ENCODE measurements at regions not wholly inside any gene's neighbourhood (a gene's known extent, or its start where the extent isn't known, plus 50 kb on each side); places are given as distances from the start of the nearest gene placed in this dataset.
A peak's percentile ranks its signal among the peaks of the same experiment; 100 is the strongest.
"Not testable (repeated sequence)": the region's sequence is repeated elsewhere in the genome, so short reads cannot be mapped to it uniquely, and the experiment has no call there.

DNA sequence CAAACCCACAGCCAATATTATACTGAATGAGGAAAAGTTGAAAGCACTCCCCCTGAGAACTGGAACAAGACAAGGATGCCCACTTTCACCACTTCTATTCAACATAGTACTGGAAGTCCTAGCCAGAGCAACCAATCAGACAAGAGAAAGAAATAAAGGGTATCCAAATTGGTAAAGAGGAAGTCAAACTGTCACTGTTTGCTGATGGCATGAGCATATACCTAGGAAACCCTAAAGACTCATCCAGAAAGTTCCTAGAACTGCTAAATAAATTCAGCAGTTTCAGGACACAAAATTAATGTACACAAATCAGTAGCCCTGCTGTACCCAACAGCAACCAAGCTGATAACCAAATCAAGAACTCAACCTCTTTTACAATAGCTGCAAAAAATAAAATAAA, 220.0 kb downstream of the SYK start:
- not testable (repeated sequence) for DNase-seq

- DNase-seq, result no peak
These were observed 222.1 kb downstream of the SYK start for GRCh38 chr9:91023741-91024140.

GRCh38 chr9:91024841-91025240, 223.2 kb downstream of the SYK start:
- no peak for DNase-seq

GRCh38 chr9:91025856-91026255, 224.2 kb downstream of the SYK start:
- no peak for DNase-seq

- DNase-seq, result no peak
These were observed 224.6 kb downstream of the SYK start for GRCh38 chr9:91026266-91026665.

DNA sequence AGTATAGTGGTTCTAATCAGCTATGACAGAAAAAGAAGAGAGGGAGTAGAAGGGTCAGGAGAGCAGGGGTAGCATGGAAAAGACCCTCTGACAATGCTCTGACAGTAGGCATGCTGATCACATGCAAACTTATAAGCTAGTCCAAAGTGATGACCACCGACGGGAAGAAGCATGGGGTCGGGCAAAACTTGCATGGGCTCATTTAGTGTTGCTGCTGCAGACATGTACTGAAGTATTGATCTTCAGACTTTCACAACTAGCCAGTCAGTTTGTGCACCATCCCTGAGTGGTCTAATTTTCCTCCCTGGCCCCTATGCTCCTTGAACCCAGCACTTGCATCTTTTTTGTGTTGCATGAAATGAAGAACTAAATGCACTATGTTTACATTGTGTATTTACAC, 225.4 kb downstream of the SYK start:
- DNase-seq, result no peak

GRCh38 chr9:91028166-91028827, 226.7 kb downstream of the SYK start:
- DNase-seq, result no peak

GRCh38 chr9:91029650-91030361, 228.2 kb downstream of the SYK start:
- DNase-seq, result no peak

GRCh38 chr9:91032121-91032531, 230.5 kb downstream of the SYK start:
- no peak for DNase-seq

DNA sequence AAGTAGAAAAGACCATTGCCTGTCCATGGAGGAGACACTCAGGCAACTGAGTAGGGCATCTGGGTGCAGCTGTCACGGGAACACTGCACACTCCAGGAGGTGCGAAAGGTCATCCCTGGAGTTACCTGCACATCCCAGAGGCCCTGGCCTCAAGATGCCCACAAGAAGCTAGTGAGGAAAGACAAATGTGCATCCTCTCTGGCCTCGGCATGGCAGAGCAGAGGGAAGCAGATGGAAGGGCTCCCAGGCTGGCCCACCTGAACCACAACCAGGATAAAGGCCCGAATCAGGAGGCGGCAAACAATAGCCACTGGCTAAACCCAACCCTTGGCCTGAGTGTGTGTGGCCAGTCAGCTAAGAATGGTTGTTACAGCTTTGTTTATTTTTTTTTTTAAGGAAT, 231.7 kb downstream of the SYK start:
- DNase-seq, result no peak

GRCh38 chr9:91033797-91034196, 232.2 kb downstream of the SYK start:
- no peak for DNase-seq

GRCh38 chr9:91034521-91034920, 232.9 kb downstream of the SYK start:
- no peak for DNase-seq

DNA sequence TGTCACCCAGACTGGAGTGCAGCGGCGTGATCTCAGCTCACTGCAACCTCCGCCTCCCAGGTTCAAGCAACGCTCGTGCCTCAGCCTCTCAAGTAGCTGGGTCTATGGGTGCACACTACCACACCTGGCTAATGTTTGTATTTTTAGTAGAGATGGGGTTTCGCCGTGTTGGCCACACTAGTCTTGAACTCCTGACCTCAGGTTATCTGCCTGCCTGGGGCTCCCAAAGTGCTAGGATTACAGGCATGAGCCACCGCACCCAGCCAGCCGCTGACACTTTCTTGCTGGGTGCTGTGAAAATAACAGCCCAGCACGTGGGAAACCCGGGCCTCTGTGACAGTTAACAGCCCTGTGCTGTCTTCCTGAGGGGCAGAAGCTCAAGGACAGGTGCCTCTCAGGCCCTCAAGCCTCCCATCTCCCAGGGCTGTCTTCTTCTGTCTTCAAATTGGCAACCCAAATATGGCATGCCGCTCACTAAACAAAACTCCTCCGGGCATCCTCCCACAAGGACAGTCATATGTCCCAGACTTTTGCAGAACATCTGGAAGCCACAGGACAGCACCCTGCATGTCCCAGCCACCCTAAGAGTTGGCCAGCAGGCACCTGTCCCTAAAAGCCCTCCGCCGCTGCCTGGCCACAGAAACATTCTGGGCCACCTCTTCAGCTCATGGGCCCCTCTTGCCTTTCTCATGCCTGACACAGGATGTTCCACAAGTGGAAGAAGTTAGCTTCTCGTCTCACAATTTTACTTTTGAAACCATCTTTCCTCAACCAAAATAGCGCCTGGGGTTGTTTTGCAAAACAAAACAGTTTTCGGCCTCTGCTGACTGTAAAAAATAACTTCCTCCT, 233.6 kb downstream of the SYK start:
- no peak for DNase-seq

DNA sequence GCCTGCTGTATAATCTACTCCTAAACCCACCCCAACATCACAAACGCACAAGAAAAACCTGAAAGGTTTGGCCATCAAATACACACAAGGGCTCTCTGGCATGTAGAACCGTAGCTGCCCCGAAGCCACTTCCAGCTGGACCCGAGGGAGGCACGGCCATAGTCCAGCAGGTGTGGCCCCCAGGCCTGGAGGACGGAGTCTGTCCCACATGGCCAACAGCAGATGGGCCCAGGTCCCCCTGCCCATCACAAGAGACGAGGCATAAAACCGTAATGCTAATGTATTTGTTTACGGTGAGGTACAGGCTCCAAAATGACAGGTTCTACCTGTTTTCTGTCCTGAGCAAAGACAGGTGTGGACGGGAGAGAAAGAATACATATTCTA, 234.2 kb downstream of the SYK start:
- DNase-seq, result no peak

- DNase-seq, result no peak
These were observed 234.7 kb downstream of the SYK start for GRCh38 chr9:91036356-91036755.

DNA sequence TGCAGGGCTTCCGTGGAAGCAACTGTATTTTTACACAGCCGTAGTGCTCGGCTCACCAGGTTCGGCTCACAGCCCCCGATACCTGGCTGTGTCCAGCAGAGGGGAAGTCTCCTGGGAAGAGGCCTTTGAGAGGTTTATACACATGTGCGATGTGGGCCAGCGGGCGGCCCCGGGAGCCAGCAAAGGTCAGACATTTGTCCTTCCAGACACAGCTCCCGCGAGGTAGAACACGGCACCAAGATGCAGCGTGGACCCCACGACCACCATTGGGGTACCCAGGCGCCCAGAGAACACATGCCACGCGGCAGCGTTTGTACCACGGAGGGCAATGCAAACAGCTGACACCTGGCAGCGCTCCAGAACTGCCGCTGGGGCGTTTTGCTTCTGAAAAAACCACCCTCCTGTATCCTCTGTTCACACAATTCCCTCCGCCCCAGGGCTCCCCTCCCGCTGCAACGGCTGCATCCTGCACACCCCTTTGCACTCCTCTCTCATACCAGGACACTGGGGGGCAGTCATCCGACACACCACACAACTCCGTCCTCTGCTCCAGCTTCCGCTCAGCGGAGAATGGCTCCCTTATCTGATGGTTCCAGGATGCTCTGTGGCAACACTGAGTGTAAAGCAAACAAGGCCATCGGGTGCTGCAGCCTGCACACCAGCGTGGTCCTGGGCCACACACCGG, 235.3 kb downstream of the SYK start:
- peak in 52 of 56 donors; percentile 17 to 82 (median 58) for DNase-seq

DNA sequence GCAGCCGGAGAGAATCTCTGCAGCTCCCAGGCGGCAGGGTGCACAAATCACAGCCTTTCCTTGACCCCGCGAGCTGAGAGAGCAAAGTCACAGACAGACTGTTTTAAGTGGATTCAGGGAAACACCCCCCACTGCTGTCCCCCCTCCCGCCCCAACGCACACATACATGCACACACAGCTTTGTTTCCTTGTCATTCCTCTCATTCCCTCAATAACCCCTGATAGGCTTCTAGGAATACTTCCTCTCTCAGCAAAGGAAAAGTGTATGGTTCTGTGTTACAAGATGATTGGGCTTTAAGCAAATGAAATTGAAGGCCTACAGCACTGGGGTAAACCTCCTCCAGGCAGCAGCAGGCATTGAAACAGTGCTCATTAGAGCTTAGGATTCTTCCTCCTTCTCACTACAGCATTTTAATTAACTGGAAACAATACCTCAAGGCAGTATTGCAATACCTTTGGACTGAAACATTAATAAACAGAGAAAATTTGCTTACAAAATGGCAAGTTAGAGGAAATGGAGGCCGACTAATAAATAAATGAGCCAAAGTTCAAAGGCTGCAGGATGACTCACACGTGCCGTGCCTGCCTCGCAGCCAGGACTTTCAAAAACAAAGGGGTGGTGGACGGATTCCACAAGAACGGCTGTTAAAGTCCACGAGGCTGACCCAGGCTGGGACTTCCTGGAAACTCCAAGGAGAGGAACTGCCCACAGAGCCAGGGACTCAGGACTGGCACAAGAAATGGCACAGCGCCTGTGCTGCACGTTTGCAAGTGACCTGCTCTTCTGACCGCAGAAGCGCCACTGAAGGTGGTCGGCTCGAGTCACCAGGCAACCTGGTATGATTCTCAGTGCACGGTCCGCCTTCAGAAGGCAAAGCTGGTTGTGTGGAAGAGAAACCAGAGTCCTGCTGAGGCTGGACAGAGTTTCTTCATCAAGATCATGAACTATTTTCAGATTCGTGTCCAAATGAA, 236.2 kb downstream of the SYK start:
- peak in 3 of 56 donors; percentile 15 to 26 (median 22) for DNase-seq

DNA sequence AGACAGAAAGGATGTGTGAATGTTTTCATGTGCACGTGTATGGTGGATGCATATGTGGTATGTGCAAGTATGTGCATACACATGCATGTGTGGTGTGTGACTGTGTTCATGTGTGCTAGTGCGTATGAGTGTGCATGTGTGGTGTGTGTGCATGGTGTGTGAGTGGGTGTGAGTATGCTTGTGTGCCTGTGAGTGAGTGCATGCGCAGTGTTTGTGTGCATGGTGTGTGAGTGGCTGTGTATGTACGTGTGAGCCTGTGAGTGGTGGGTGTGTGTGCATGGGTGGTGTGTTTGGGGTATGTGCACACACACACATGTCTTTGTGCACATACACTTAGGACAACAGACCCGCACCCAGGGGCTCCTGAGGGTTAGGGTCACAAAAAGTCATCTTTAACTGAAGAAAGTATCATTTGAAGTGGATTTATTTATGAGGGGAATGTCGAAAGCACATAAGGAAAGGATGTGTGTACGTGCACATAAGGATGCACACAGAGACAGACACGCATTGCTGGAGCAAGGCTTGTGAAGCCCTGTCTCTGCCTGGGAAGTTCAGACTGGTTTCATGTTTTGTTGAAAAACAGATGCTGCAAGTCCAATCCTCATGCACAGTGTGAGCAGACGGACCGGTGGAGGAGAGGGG, 237.0 kb downstream of the SYK start:
- no peak for DNase-seq

DNA sequence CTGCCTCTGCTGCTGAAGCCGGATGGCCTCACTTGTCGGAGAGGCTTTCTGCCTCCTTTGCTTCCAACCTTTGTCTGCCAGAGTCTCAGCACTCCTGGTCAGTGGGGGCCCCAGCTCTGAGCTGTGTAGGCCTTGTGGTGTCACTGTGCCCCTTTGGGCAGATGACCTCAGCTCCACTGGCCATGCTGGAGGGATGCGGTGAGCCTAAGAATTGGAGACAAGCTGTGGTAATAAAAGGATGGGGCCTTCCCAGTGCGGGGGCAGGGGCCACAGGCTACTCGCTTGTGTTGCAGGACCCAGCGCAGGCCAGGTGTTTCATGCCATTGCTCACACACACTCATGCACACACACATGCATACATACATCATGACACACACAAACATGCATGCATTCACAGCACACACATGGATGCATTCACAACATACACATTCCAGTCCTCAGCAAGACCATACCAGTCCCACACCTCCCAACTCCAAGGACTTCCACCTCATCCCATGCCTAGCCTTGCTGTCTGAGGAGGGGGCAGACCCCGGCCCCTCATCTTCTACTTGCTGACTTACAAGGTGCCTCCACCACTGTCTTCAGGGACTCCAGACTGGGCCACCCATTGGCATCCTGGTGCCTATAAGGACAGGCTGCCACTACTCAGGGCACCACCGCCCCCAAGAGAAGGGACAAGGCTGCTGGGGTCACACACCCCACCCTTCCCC, 237.7 kb downstream of the SYK start:
- no peak for DNase-seq

DNA sequence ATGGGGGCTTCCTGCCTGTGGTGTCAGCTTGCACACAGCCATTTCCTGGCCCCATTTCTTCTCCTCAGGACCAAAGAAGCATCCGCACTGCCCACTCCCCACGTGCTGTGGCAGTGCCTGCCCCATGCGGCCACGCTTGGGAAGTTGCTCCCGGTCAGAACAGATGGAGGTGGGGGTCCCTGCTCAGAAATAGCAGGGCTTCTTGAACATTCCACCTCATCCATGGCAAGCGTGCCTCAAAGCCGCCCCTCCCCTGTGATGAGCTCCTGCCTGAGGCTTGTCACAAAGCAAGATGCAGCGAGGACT, 238.2 kb downstream of the SYK start:
- no peak for DNase-seq
